Gastrocnemius medialis (tissue), 4 donors: ENCODE measurements at regions not wholly inside any gene's neighbourhood (a gene's known extent, or its start where the extent isn't known, plus 50 kb on each side); places are given as distances from the start of the nearest gene placed in this dataset.

Experiments
- ATAC-seq, 2 donors: fragments of 150-250 bp; one replicate each; pipeline ENCODE4 v1.9.1; 2016
- DNase-seq, 2 donors: peaks; one replicate each; pipeline ENCODE4 v3.0.0-alpha.2; 2019
- H3K27ac ChIP-seq, 4 donors: fragments of 200-600 bp; sonication (generic); 1 replicate in 1 of 4; 2 replicates in 3 of 4; pipeline ENCODE4 v1.5.1; 2016 to 2018; ENCODE audit warnings: mild to moderate bottlenecking in 2 of 4, moderate library complexity in 1 of 4
- H3K27me3 ChIP-seq, 3 donors: fragments of 200-600 bp; sonication (generic) in 2 of 3; 1 replicate in 1 of 3; 2 replicates in 2 of 3; pipeline versions ENCODE4 v1.5.1 to v1.6.0; 2016 to 2019; ENCODE audit warnings: mild to moderate bottlenecking in 1 of 3, moderate library complexity in 1 of 3
- H3K36me3 ChIP-seq, 2 donors: fragments of 200-600 bp; sonication (generic) in 1 of 2; one replicate each; pipeline ENCODE4 v1.5.1; 2017 to 2018
- H3K4me1 ChIP-seq, 2 donors: fragments of 200-600 bp; sonication (generic) in 1 of 2; one replicate each; pipeline ENCODE4 v1.5.1; 2016 to 2017; ENCODE audit warnings: mild to moderate bottlenecking in 2 of 2
- H3K4me3 ChIP-seq, 4 donors: fragments of 200-600 bp; sonication (generic) in 3 of 4; 1 replicate in 1 of 4; 2 replicates in 3 of 4; pipeline ENCODE4 v1.5.1; 2016 to 2019; ENCODE audit warnings: mild to moderate bottlenecking in 2 of 4
- H3K9me3 ChIP-seq, 3 donors: fragments of 200-600 bp; sonication (generic) in 2 of 3; 1 replicate in 1 of 3; 2 replicates in 2 of 3; pipeline ENCODE4 v1.5.1; 2016 to 2019
- CTCF ChIP-seq, 5 experiments: fragments of 450-650 bp in 3 of 5; fragments of 200-600 bp in 2 of 5; sonication (generic) in 2 of 5; IDR thresholded peaks in 4 of 5; conservative IDR thresholded peaks in 1 of 5; 1 replicate in 4 of 5; 2 replicates in 1 of 5; pipeline ENCODE4 v1.5.1; 2016 to 2019; ENCODE audit warnings: antibody characterized with exemption in 5 of 5, mild to moderate bottlenecking in 3 of 5, moderate library complexity in 3 of 5
- POLR2A ChIP-seq, 2 donors: fragments of 450-650 bp; IDR thresholded peaks; one replicate each; pipeline ENCODE4 v1.6.1; 2017; ENCODE audit warnings: antibody characterized with exemption in 2 of 2, mild to moderate bottlenecking in 2 of 2, moderate library complexity in 2 of 2
- in situ Hi-C, 4 donors: fragments of 200-750 bp; cut with MboI; loops; one replicate each; pipeline versions ENCODE4 v1.15.0 to v1.8.0; 2017; ENCODE audit warnings: low sequenced_read_pairs in 4 of 4
- intact Hi-C: fragments of 100-400 bp; cut with DNase I; formaldehyde crosslinking; loops from one replicate; pipeline ENCODE4 v1.15.1; 2023; ENCODE audit warnings: low total_unique reads

GRCh38 chr11:38721586-38722315 is 2123.7 kb upstream of the RAG2 start:
- in situ Hi-C loops (no loop called here), intact Hi-C loops (no loop called here)
- H3K4me1 ChIP-seq, result no peaks in the 10 kb centered on the region
- H3K27me3 ChIP-seq, result no peaks in the 10 kb centered on the region
- no peaks in the 10 kb centered on the region for H3K9me3 ChIP-seq
- DNase-seq, result no peak
- ATAC-seq, result no peak
- no peaks in the 10 kb centered on the region for H3K36me3 ChIP-seq
- TF ChIP-seq CTCF (IDR thresholded peaks at IDR 0.05 in 4 of 5, conservative IDR thresholded peaks at IDR 0.05 in 1 of 5) (no peak), POLR2A (IDR thresholded peaks at IDR 0.05) (no peak)
- no peak overlapping the region for H3K4me3 ChIP-seq
- H3K27ac ChIP-seq, result no peak overlapping the region

- TF ChIP-seq CTCF (IDR thresholded peaks at IDR 0.05 in 4 of 5, conservative IDR thresholded peaks at IDR 0.05 in 1 of 5) (no peak), POLR2A (IDR thresholded peaks at IDR 0.05) (no peak)
- Histone ChIP-seq H3K4me1 (no peaks in the 10 kb centered on the region), H3K4me3 (no peak overlapping the region), H3K36me3 (no peaks in the 10 kb centered on the region), H3K27ac (no peak overlapping the region), H3K9me3 (no peaks in the 10 kb centered on the region), H3K27me3 (no peaks in the 10 kb centered on the region)
- in situ Hi-C loops, result no loop called here
- ATAC-seq (no peak), DNase-seq (no peak)
- intact Hi-C loops, result no loop called here
Measured at GRCh38 chr11:38718659-38719058, 2120.6 kb upstream of the RAG2 start.

GRCh38 chr11:38718049-38718448 is 2120.0 kb upstream of the RAG2 start:
- H3K9me3 ChIP-seq, result no peaks in the 10 kb centered on the region
- intact Hi-C loops (no loop called here), in situ Hi-C loops (no loop called here)
- ATAC-seq (no peak), DNase-seq (no peak)
- TF ChIP-seq CTCF (IDR thresholded peaks at IDR 0.05 in 4 of 5, conservative IDR thresholded peaks at IDR 0.05 in 1 of 5), result no peak
- TF ChIP-seq POLR2A (IDR thresholded peaks at IDR 0.05), result no peak
- H3K27ac ChIP-seq, result no peak overlapping the region
- no peak overlapping the region for H3K4me3 ChIP-seq
- no peaks in the 10 kb centered on the region for H3K36me3 ChIP-seq
- no peaks in the 10 kb centered on the region for H3K4me1 ChIP-seq
- no peaks in the 10 kb centered on the region for H3K27me3 ChIP-seq

GRCh38 chr11:38711110-38711509 is 2113.1 kb upstream of the RAG2 start:
- Histone ChIP-seq H3K4me3 (no peak overlapping the region), H3K27me3 (no peaks in the 10 kb centered on the region), H3K4me1 (no peaks in the 10 kb centered on the region), H3K27ac (no peak overlapping the region), H3K9me3 (no peaks in the 10 kb centered on the region), H3K36me3 (no peaks in the 10 kb centered on the region)
- no peak for TF ChIP-seq POLR2A (IDR thresholded peaks at IDR 0.05)
- no peak for TF ChIP-seq CTCF (IDR thresholded peaks at IDR 0.05 in 4 of 5, conservative IDR thresholded peaks at IDR 0.05 in 1 of 5)
- DNase-seq (no peak), ATAC-seq (no peak)
- in situ Hi-C loops (no loop called here), intact Hi-C loops (no loop called here)

- no peak overlapping the region for H3K4me3 ChIP-seq
- no peaks in the 10 kb centered on the region for H3K9me3 ChIP-seq
- H3K36me3 ChIP-seq, result no peaks in the 10 kb centered on the region
- H3K4me1 ChIP-seq, result no peaks in the 10 kb centered on the region
- H3K27me3 ChIP-seq, result no peaks in the 10 kb centered on the region
- in situ Hi-C loops, result no loop called here
- intact Hi-C loops, result no loop called here
- DNase-seq (no peak), ATAC-seq (no peak)
- H3K27ac ChIP-seq, result no peak overlapping the region
- TF ChIP-seq CTCF (IDR thresholded peaks at IDR 0.05 in 4 of 5, conservative IDR thresholded peaks at IDR 0.05 in 1 of 5) (no peak), POLR2A (IDR thresholded peaks at IDR 0.05) (no peak)
Measured at GRCh38 chr11:38710262-38710661, 2112.2 kb upstream of the RAG2 start.
